ENCODE measurements at regions not wholly inside any gene's neighbourhood (a gene's known extent, or its start where the extent isn't known, plus 50 kb on each side); places are given as distances from the start of the nearest gene placed in this dataset.
"Not testable (repeated sequence)": the region's sequence is repeated elsewhere in the genome, so short reads cannot be mapped to it uniquely, and the experiment has no call there.

- no peak for DNase-seq (ENCODE audit: low read depth in 2 of 2)
Measured at GRCh38 chr12:67534681-67535080, 113.9 kb upstream of the DYRK2 start.

- no peak for DNase-seq (ENCODE audit: low read depth in 2 of 2)
Measured at GRCh38 chr12:67535176-67535575, 113.4 kb upstream of the DYRK2 start.

GRCh38 chr12:67535971-67536370, 112.6 kb upstream of the DYRK2 start:
- DNase-seq (ENCODE audit: low read depth in 2 of 2), result no peak

GRCh38 chr12:67539329-67539728, 109.2 kb upstream of the DYRK2 start:
- no peak for DNase-seq (ENCODE audit: low read depth in 2 of 2)

GRCh38 chr12:67539946-67540345, 108.6 kb upstream of the DYRK2 start:
- DNase-seq (ENCODE audit: low read depth in 2 of 2), result no peak

- DNase-seq (ENCODE audit: low read depth in 2 of 2), result no peak
Measured at GRCh38 chr12:67540920-67541624, 107.5 kb upstream of the DYRK2 start.

GRCh38 chr12:67541625-67541991, 106.9 kb upstream of the DYRK2 start:
- no peak for DNase-seq (ENCODE audit: low read depth in 2 of 2)

- no peak for DNase-seq (ENCODE audit: low read depth in 2 of 2)
Measured at GRCh38 chr12:67543021-67543770, 105.3 kb upstream of the DYRK2 start.

- no peak for DNase-seq (ENCODE audit: low read depth in 2 of 2)
Measured at GRCh38 chr12:67545298-67545697, 103.2 kb upstream of the DYRK2 start.

- DNase-seq (ENCODE audit: low read depth in 2 of 2), result no peak
Measured at GRCh38 chr12:67546746-67547145, 101.8 kb upstream of the DYRK2 start.

- DNase-seq (ENCODE audit: low read depth in 2 of 2), result not testable (repeated sequence)
Measured at GRCh38 chr12:67555075-67555717, 93.3 kb upstream of the DYRK2 start.

- no peak for DNase-seq (ENCODE audit: low read depth in 2 of 2)
Measured at GRCh38 chr12:67558775-67559174, 89.8 kb upstream of the DYRK2 start.

- no peak for DNase-seq (ENCODE audit: low read depth in 2 of 2)
Measured at GRCh38 chr12:67559751-67560150, 88.8 kb upstream of the DYRK2 start.

GRCh38 chr12:67562513-67563287, 85.8 kb upstream of the DYRK2 start:
- DNase-seq (ENCODE audit: low read depth in 2 of 2), result no peak

GRCh38 chr12:67568055-67568454, 80.5 kb upstream of the DYRK2 start:
- no peak for DNase-seq (ENCODE audit: low read depth in 2 of 2)

GRCh38 chr12:67572492-67572891, 76.1 kb upstream of the DYRK2 start:
- DNase-seq (ENCODE audit: low read depth in 2 of 2), result no peak

- DNase-seq (ENCODE audit: low read depth in 2 of 2), result no peak
Measured at GRCh38 chr12:67573566-67573965, 75.0 kb upstream of the DYRK2 start.

- DNase-seq (ENCODE audit: low read depth in 2 of 2), result no peak
Measured at GRCh38 chr12:67578976-67579661, 69.4 kb upstream of the DYRK2 start.

- DNase-seq (ENCODE audit: low read depth in 2 of 2), result no peak
Measured at GRCh38 chr12:67579662-67580003, 68.9 kb upstream of the DYRK2 start.

- DNase-seq (ENCODE audit: low read depth in 2 of 2), result no peak
Measured at GRCh38 chr12:67582238-67582834, 66.2 kb upstream of the DYRK2 start.

GRCh38 chr12:67582844-67583243, 65.7 kb upstream of the DYRK2 start:
- no peak for DNase-seq (ENCODE audit: low read depth in 2 of 2)
